Neural progenitor cell (in vitro differentiated cells): ENCODE measurements at regions not wholly inside any gene's neighbourhood (a gene's known extent, or its start where the extent isn't known, plus 50 kb on each side); places are given as distances from the start of the nearest gene placed in this dataset.
A peak's percentile ranks its signal among the peaks of the same experiment; 100 is the strongest.

Source experiments
- DNase-seq: peaks from one replicate; pipeline ENCODE4 v3.0.0-alpha.2; 2016; ENCODE audit warnings: low spot score
- H2AFZ ChIP-seq: fragments of 200-600 bp; sonication (generic); replicated peaks from 2 replicates; pipeline ENCODE4 v1.6.1; 2016; ENCODE audit warnings: antibody characterized with exemption
- H3F3A ChIP-seq: fragments of 200-600 bp; sonication (generic); 2 replicates; pipeline ENCODE4 v1.6.1; 2016; ENCODE audit warnings: antibody characterized with exemption, low read depth
- H3K27ac ChIP-seq: fragments of 200-600 bp; sonication (generic); 2 replicates; pipeline ENCODE4 v1.5.1; 2016; ENCODE audit warnings: mild to moderate bottlenecking
- H3K27me3 ChIP-seq: fragments of 200-600 bp; sonication (generic); 2 replicates; pipeline ENCODE4 v1.6.1; 2016; ENCODE audit warnings: mild to moderate bottlenecking, moderate library complexity
- H3K36me3 ChIP-seq: fragments of 200-600 bp; sonication (generic); 2 replicates; pipeline ENCODE4 v1.5.1; 2016
- H3K4me1 ChIP-seq: fragments of 200-600 bp; sonication (generic); 2 replicates; pipeline ENCODE4 v1.6.1; 2016; ENCODE audit warnings: mixed run types
- H3K4me2 ChIP-seq: fragments of 200-600 bp; sonication (generic); 2 replicates; pipeline ENCODE4 v1.6.1; 2016
- H3K4me3 ChIP-seq: fragments of 200-600 bp; sonication (generic); 2 replicates; pipeline ENCODE4 v1.5.1; 2016
- H3K79me2 ChIP-seq: fragments of 200-600 bp; sonication (generic); 2 replicates; pipeline ENCODE4 v1.6.1; 2016; ENCODE audit warnings: low read depth
- H3K9ac ChIP-seq: fragments of 200-600 bp; sonication (generic); 2 replicates; pipeline ENCODE4 v1.6.1; 2016
- H3K9me3 ChIP-seq: fragments of 200-600 bp; sonication (generic); 2 replicates; pipeline ENCODE4 v1.5.1; 2016; ENCODE audit warnings: low read depth
- H4K20me1 ChIP-seq: fragments of 200-600 bp; sonication (generic); 2 replicates; pipeline ENCODE4 v1.6.1; 2016; ENCODE audit warnings: low read depth
- H3K27ac Mint-ChIP-seq: 3 replicates; pipeline ENCODE4 v1.8.0; 2021; ENCODE audit warnings: mixed read lengths
- H3K27me3 Mint-ChIP-seq: 2 replicates; pipeline ENCODE4 v1.8.0; 2022; ENCODE audit warnings: low read depth, mild to moderate bottlenecking, inconsistent platforms, moderate library complexity, mixed read lengths; ENCODE audit not compliant: insufficient read depth
- H3K36me3 Mint-ChIP-seq: 3 replicates; pipeline ENCODE4 v1.8.0; 2021; ENCODE audit warnings: mixed read lengths
- H3K4me1 Mint-ChIP-seq: 3 replicates; pipeline ENCODE4 v1.8.0; 2021; ENCODE audit warnings: mixed read lengths
- H3K4me3 Mint-ChIP-seq: 3 replicates; pipeline ENCODE4 v1.8.0; 2021; ENCODE audit warnings: mild to moderate bottlenecking, moderate library complexity, mixed read lengths
- H3K9me3 Mint-ChIP-seq: 3 replicates; pipeline ENCODE4 v1.8.0; 2020; ENCODE audit warnings: mixed read lengths
- CTCF ChIP-seq: fragments of 200-600 bp; sonication (generic); IDR thresholded peaks from 2 replicates; pipeline ENCODE4 v1.5.1; 2017; ENCODE audit warnings: antibody characterized with exemption, mild to moderate bottlenecking
- EZH2 ChIP-seq: fragments of 200-600 bp; sonication (generic); IDR thresholded peaks from 2 replicates; pipeline ENCODE4 v1.6.1; 2017; ENCODE audit warnings: antibody characterized with exemption, mild to moderate bottlenecking, moderate library complexity
- EZH2phosphoT487 ChIP-seq: fragments of 200-600 bp; sonication (generic); IDR thresholded peaks from 2 replicates; pipeline ENCODE4 v1.6.1; 2017; ENCODE audit warnings: antibody characterized with exemption

DNA sequence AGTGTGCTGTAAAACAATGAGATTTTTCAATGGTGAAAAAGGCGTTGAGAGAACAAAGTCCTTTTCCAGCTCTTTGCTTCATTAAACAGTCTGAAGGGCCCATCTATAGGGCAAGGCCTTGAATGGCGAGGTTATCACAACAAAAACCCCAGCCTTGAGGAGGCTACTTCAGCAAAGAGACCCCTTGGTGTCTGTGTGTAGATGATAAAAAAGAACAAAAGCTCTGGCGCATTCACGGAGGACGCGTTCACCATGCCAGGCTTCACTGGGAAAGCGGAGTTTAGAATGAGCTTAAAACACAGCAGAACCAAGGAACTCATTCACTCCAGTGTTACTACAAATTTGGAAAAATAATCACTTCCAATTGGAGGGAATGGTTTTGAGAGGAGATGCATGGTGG is 530.0 kb upstream of the ARGLU1 start:
- H3K27ac ChIP-seq: peak overlapping the region; percentile 64
- H3K27me3 ChIP-seq: no peaks in the 10 kb centered on the region
- H3K4me1 ChIP-seq: peaks cover 31% of the 10 kb centered on the region
- Mint-ChIP-seq H3K4me3 (peak overlapping the region; percentile 19), H3K27ac (peak overlapping the region; percentile 92), H3K4me1 (peaks cover 28% of the 10 kb centered on the region), H3K36me3 (no peaks in the 10 kb centered on the region), H3K27me3 (no peaks in the 10 kb centered on the region), H3K9me3 (no peaks in the 10 kb centered on the region)
- peak overlapping the region; percentile 9 for H3K4me3 ChIP-seq
- H4K20me1 ChIP-seq: no peaks in the 10 kb centered on the region
- peak; percentile 80 for DNase-seq
- peaks cover 14% of the 10 kb centered on the region for H3F3A ChIP-seq
- no peaks in the 10 kb centered on the region for H3K9me3 ChIP-seq
- no peaks in the 10 kb centered on the region for H3K79me2 ChIP-seq
- no peak overlapping the region for H2AFZ ChIP-seq
- no peaks in the 10 kb centered on the region for H3K36me3 ChIP-seq
- H3K4me2 ChIP-seq: peak overlapping the region; percentile 59
- TF ChIP-seq CTCF (no peak), EZH2phosphoT487 (no peak), EZH2 (no peak)
- no peak overlapping the region for H3K9ac ChIP-seq

DNA sequence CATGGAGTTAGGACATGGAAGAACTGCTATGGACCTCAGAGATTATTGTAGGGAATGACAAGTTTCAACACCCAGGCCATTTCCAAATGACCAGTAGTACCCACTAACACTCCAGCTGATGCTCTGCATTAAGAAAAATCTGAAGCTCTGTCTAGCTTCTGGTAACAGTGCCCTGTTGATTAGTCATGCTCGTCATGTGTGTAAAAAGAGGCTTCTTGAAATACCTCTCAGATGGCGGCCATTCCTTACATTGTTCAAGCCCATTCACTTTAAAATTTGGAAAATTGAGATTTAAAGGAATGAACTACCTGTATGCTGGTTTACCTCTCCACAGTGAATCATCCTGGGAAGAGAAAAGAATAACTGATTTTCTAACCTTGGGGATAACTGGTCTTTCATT is 527.9 kb upstream of the ARGLU1 start:
- DNase-seq: no peak
- H3F3A ChIP-seq: peaks cover 14% of the 10 kb centered on the region
- no peak overlapping the region for H2AFZ ChIP-seq
- no peaks in the 10 kb centered on the region for H3K79me2 ChIP-seq
- no peak overlapping the region for H3K9ac ChIP-seq
- no peaks in the 10 kb centered on the region for H3K27me3 Mint-ChIP-seq
- no peak overlapping the region for H3K4me3 Mint-ChIP-seq
- H3K27ac Mint-ChIP-seq: no peak overlapping the region
- H3K9me3 ChIP-seq: no peaks in the 10 kb centered on the region
- no peaks in the 10 kb centered on the region for H3K36me3 Mint-ChIP-seq
- H4K20me1 ChIP-seq: no peaks in the 10 kb centered on the region
- no peaks in the 10 kb centered on the region for H3K27me3 ChIP-seq
- H3K4me3 ChIP-seq: no peak overlapping the region
- H3K4me2 ChIP-seq: no peak overlapping the region
- no peaks in the 10 kb centered on the region for H3K36me3 ChIP-seq
- no peaks in the 10 kb centered on the region for H3K9me3 Mint-ChIP-seq
- no peak overlapping the region for H3K27ac ChIP-seq
- peaks cover 28% of the 10 kb centered on the region for H3K4me1 Mint-ChIP-seq
- H3K4me1 ChIP-seq: peaks cover 31% of the 10 kb centered on the region
- TF ChIP-seq CTCF (no peak), EZH2 (no peak), EZH2phosphoT487 (no peak)

DNA sequence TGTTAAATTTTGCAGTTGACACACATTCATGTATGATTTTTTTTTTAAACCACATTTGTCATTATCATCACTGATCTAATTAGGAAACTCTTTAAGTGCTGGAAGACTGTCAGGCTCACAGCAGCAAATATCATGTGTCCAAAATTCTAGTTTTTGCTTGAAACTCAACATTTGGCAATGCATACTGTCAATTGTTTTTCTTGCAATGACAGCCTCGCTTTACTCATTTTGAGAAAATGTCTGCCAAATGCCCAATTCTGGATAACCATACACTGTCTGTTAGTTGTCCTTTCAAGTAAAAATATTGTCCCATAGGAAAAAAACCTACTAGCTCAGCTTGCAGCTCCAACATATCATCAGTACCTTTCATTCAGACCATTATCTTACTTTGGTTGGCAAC is 523.9 kb upstream of the ARGLU1 start:
- no peak overlapping the region for H3K4me3 ChIP-seq
- H3K27ac ChIP-seq: no peak overlapping the region
- Mint-ChIP-seq H3K9me3 (no peaks in the 10 kb centered on the region), H3K27ac (no peak overlapping the region), H3K36me3 (no peaks in the 10 kb centered on the region), H3K4me1 (no peaks in the 10 kb centered on the region), H3K27me3 (no peaks in the 10 kb centered on the region), H3K4me3 (no peak overlapping the region)
- TF ChIP-seq EZH2phosphoT487 (no peak), CTCF (no peak), EZH2 (no peak)
- no peaks in the 10 kb centered on the region for H3K36me3 ChIP-seq
- no peak for DNase-seq
- no peaks in the 10 kb centered on the region for H3K79me2 ChIP-seq
- H3K9ac ChIP-seq: no peak overlapping the region
- H3K9me3 ChIP-seq: no peaks in the 10 kb centered on the region
- no peaks in the 10 kb centered on the region for H4K20me1 ChIP-seq
- H3K4me2 ChIP-seq: no peak overlapping the region
- H2AFZ ChIP-seq: no peak overlapping the region
- no peaks in the 10 kb centered on the region for H3K27me3 ChIP-seq
- no peaks in the 10 kb centered on the region for H3F3A ChIP-seq
- peaks cover under 1% of the 10 kb centered on the region for H3K4me1 ChIP-seq
